ENCODE measurements at regions not wholly inside any gene's neighbourhood (a gene's known extent, or its start where the extent isn't known, plus 50 kb on each side); places are given as distances from the start of the nearest gene placed in this dataset.

DNA sequence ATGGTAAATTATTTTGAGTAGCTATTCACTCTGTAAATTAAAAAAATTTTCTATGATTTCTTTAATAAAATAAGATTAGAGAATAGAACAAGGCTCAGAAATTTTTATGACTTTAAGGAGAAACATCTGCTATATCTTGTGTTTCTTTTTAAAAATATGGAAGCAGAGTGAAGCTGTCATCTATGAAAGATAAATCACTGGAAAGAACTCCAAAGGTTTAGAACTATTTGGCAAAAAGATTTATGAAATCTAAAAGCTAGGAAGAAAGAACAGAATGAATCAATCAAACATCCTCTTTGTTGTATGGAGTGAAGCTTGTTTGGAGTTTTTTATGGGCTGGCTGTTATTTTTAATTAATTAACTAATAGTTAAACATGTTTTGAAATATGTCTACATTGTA is 89.8 kb upstream of the ACTBL2 start:
- no peak for TF ChIP-seq CTCF (IDR thresholded peaks at IDR 0.05)
- no peak for TF ChIP-seq POLR2AphosphoS5 (IDR thresholded peaks at IDR 0.05; ENCODE audit: low read depth, low read length)
- TF ChIP-seq SIN3A (IDR thresholded peaks at IDR 0.05; ENCODE audit: borderline replicate concordance, insufficient read depth, low read depth, low read length): no peak

All from Panc1 (cell line).